GM23248 (cell line): ENCODE measurements at regions not wholly inside any gene's neighbourhood (a gene's known extent, or its start where the extent isn't known, plus 50 kb on each side); places are given as distances from the start of the nearest gene placed in this dataset.

Experiments used
- EZH2 ChIP-seq: fragments of 200-600 bp; sonication (generic); IDR thresholded peaks from 2 replicates; pipeline ENCODE4 v1.6.1; 2018; ENCODE audit warnings: antibody characterized with exemption, mild to moderate bottlenecking; ENCODE audit not compliant: insufficient read depth, poor library complexity, severe bottlenecking
- EZH2phosphoT487 ChIP-seq: fragments of 200-600 bp; sonication (generic); IDR thresholded peaks from 2 replicates; pipeline ENCODE4 v1.6.1; 2018; ENCODE audit warnings: antibody characterized with exemption, moderate library complexity, mild to moderate bottlenecking, low read depth; ENCODE audit not compliant: insufficient read depth

GRCh38 chr12:58977476-58977875, 57.2 kb upstream of the LRIG3 start:
- TF ChIP-seq EZH2 (no peak), EZH2phosphoT487 (no peak)
